ENCODE measurements at regions not wholly inside any gene's neighbourhood (a gene's known extent, or its start where the extent isn't known, plus 50 kb on each side); places are given as distances from the start of the nearest gene placed in this dataset.

DNA sequence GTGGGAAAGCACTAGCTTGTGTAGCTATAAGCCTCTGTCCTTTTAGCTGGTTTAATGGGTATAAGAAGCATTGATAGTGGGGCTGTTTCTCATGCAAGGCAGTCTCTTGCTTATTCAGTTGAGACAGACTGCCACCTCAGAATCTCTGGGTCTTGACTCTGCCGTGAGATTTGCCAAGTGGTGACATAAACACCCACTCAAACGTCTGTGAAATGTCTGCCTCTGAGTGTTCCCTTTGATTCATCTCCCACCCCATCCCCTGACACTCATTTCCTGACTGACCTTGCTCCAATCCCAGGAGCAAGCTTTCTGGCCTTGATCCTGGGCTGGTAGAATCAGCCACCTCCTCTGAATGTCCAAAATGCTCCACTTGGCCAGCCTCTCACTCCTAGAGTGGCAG, 141.9 kb upstream of the RBMS1 start:
- TF ChIP-seq CTCF (IDR thresholded peaks at IDR 0.05) (no peak), REST (IDR thresholded peaks at IDR 0.05; ENCODE audit: insufficient read depth in 1 of 2, low read depth in 2 of 2, low read length in 1 of 2) (no peak)

Measured in Panc1 (cell line).